ENCODE measurements at regions not wholly inside any gene's neighbourhood (a gene's known extent, or its start where the extent isn't known, plus 50 kb on each side); places are given as distances from the start of the nearest gene placed in this dataset.

GRCh38 chr3:30353711-30354467, 252.5 kb upstream of the TGFBR2 start:
- Mint-ChIP-seq H3K9me3 (ENCODE audit: low read depth) (no peaks in the 10 kb centered on the region), H3K4me1 (ENCODE audit: low read depth) (peaks cover 36% of the 10 kb centered on the region), H3K27me3 (ENCODE audit: low read depth) (no peaks in the 10 kb centered on the region), H3K36me3 (ENCODE audit: low read depth) (no peaks in the 10 kb centered on the region), H3K4me3 (ENCODE audit: unreplicated experiment) (no peak overlapping the region), H3K27ac (ENCODE audit: unreplicated experiment) (peak overlapping the region; percentile 55)
- TF ChIP-seq CTCF (IDR thresholded peaks at IDR 0.05), result no peak
- no peak for DNase-seq (ENCODE audit: low spot score)

DNA sequence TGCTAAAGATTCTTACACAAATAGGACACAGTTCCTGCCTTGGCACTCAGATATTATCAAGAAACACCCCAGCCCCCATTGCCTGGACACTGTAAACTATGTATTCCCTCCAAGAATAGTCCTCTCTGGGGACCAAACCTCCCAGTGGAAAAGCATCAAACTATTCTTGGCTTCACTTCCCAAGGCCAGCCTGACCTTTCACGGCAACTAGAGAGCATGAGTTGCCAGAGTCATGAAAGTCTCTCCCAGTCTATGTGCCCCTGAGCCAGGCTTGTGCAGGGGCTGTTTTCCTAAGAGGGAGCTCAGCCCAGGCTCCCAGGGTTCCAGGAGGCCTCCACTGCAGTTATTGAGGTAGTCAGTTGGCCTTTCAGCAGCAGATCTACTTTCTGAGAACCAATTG, 251.9 kb upstream of the TGFBR2 start:
- Mint-ChIP-seq H3K9me3 (ENCODE audit: low read depth) (no peaks in the 10 kb centered on the region), H3K27ac (ENCODE audit: unreplicated experiment) (peak overlapping the region; percentile 70), H3K27me3 (ENCODE audit: low read depth) (no peaks in the 10 kb centered on the region), H3K4me1 (ENCODE audit: low read depth) (peaks cover 36% of the 10 kb centered on the region), H3K4me3 (ENCODE audit: unreplicated experiment) (no peak overlapping the region), H3K36me3 (ENCODE audit: low read depth) (no peaks in the 10 kb centered on the region)
- DNase-seq (ENCODE audit: low spot score), result no peak
- no peak for TF ChIP-seq CTCF (IDR thresholded peaks at IDR 0.05)

DNA sequence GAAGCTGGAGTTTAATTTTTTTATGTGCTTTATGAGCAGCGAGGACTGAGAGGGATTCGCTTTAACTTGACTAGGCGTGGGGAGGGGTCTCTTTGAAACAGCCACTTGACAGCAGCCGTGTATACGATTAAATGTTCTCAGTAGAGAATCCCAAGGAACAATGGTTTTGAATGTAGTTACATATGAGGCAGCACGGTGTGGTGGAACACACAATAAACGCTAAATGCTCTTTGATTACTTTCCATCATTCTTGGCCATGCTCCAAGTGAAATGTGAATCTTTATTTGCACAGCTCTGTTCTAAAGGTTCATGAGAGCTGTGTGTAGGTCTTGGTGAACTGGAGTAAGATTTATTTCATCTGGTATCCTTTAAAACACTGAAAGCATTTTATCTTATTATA, 251.4 kb upstream of the TGFBR2 start:
- Mint-ChIP-seq H3K4me1 (ENCODE audit: low read depth) (peaks cover 36% of the 10 kb centered on the region), H3K9me3 (ENCODE audit: low read depth) (no peaks in the 10 kb centered on the region), H3K27ac (ENCODE audit: unreplicated experiment) (peak overlapping the region; percentile 70), H3K4me3 (ENCODE audit: unreplicated experiment) (no peak overlapping the region), H3K27me3 (ENCODE audit: low read depth) (no peaks in the 10 kb centered on the region), H3K36me3 (ENCODE audit: low read depth) (no peaks in the 10 kb centered on the region)
- no peak for TF ChIP-seq CTCF (IDR thresholded peaks at IDR 0.05)
- DNase-seq (ENCODE audit: low spot score), result no peak

- H3K36me3 Mint-ChIP-seq (ENCODE audit: low read depth), result no peaks in the 10 kb centered on the region
- H3K27ac Mint-ChIP-seq (ENCODE audit: unreplicated experiment), result no peak overlapping the region
- H3K27me3 Mint-ChIP-seq (ENCODE audit: low read depth), result no peaks in the 10 kb centered on the region
- peaks cover 36% of the 10 kb centered on the region for H3K4me1 Mint-ChIP-seq (ENCODE audit: low read depth)
- TF ChIP-seq CTCF (IDR thresholded peaks at IDR 0.05), result no peak
- no peak for DNase-seq (ENCODE audit: low spot score)
- H3K4me3 Mint-ChIP-seq (ENCODE audit: unreplicated experiment), result no peak overlapping the region
- H3K9me3 Mint-ChIP-seq (ENCODE audit: low read depth), result no peaks in the 10 kb centered on the region
These were observed 250.8 kb upstream of the TGFBR2 start for GRCh38 chr3:30355622-30356021.

- H3K4me3 Mint-ChIP-seq (ENCODE audit: unreplicated experiment), result no peak overlapping the region
- no peak overlapping the region for H3K27ac Mint-ChIP-seq (ENCODE audit: unreplicated experiment)
- no peak for TF ChIP-seq CTCF (IDR thresholded peaks at IDR 0.05)
- no peaks in the 10 kb centered on the region for H3K36me3 Mint-ChIP-seq (ENCODE audit: low read depth)
- no peak for DNase-seq (ENCODE audit: low spot score)
- no peaks in the 10 kb centered on the region for H3K27me3 Mint-ChIP-seq (ENCODE audit: low read depth)
- peaks cover 31% of the 10 kb centered on the region for H3K4me1 Mint-ChIP-seq (ENCODE audit: low read depth)
- H3K9me3 Mint-ChIP-seq (ENCODE audit: low read depth), result no peaks in the 10 kb centered on the region
These were observed 249.3 kb upstream of the TGFBR2 start for GRCh38 chr3:30356866-30357753.
